ENCODE measurements at regions not wholly inside any gene's neighbourhood (a gene's known extent, or its start where the extent isn't known, plus 50 kb on each side); places are given as distances from the start of the nearest gene placed in this dataset.

DNA sequence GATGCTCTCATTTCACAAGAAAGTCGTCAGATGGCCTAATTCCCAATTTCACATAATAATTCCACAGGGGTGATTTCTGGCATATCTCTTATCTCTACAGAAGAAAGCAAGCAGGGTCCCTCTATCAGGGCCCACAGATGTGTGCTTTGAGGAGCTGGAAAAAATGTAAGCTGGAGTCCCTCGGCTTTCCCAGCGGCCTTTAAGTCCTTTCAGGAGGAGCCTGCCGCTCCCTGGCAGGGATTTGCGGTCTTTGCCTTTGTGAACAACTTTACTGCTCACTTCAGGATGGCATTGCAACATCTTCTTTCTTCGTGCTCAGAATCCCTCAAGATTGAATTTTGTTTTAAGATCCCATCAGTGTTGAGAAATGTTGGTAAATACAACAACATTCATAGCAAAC is 83.0 kb downstream of the FZD10 start:
- Histone ChIP-seq H3K14ac (ENCODE audit: insufficient read length) (no peak overlapping the region), H3K79me1 (ENCODE audit: low read depth, low read length) (no peaks in the 10 kb centered on the region), H3K79me2 (ENCODE audit: control insufficient read depth in 1 of 2, insufficient read depth in 2 of 2, low read length in 2 of 2) (no peaks in the 10 kb centered on the region), H2BK5ac (ENCODE audit: low read depth, low read length) (no peak overlapping the region), H3K18ac (ENCODE audit: extremely low read depth, low read length) (no peak overlapping the region), H3K27me3 (replicated peaks in 1 of 4; ENCODE audit: control insufficient read depth in 3 of 4, extremely low read depth in 1 of 4, insufficient read depth in 3 of 4, low read length in 3 of 4) (peaks cover 0 to 4% (median under 1%) of the 10 kb centered on the region in 4 experiments; a peak in 4 of 7 replicates), H3K36me3 (ENCODE audit: control insufficient read depth in 2 of 4, insufficient read depth in 4 of 4, low read length in 3 of 4) (no peaks in the 10 kb centered on the region), H4K8ac (ENCODE audit: extremely low read depth, insufficient read depth, low read length) (no peak overlapping the region), H2BK15ac (ENCODE audit: low read length) (no peak overlapping the region), H3K9ac (replicated peaks in 1 of 4; ENCODE audit: extremely low read depth in 1 of 4, low read depth in 3 of 4, low read length in 3 of 4) (peak overlapping the region in 1 of 4 experiments; percentile 14; a peak in 1 of 7 replicates), H3K27ac (ENCODE audit: low read depth, low read length) (no peak overlapping the region), H2AFZ (ENCODE audit: low read length) (no peak overlapping the region), H2BK120ac (replicated peaks; ENCODE audit: low read depth, low read length) (no peak overlapping the region), H3K23me2 (ENCODE audit: low read depth, low read length) (peaks cover 6% of the 10 kb centered on the region; the same call in 1 of the 2 replicates), H2BK20ac (ENCODE audit: low read length) (no peak overlapping the region), H4K5ac (ENCODE audit: insufficient read length, low read depth, low read length) (no peak overlapping the region), H3K4me2 (ENCODE audit: insufficient read depth in 1 of 2, low read depth in 2 of 2, low read length in 2 of 2) (no peak overlapping the region), H4K91ac (replicated peaks; ENCODE audit: insufficient read length, low read length) (no peak overlapping the region), H2BK12ac (ENCODE audit: low read depth, low read length) (no peak overlapping the region), H3K9me3 (ENCODE audit: insufficient read depth in 2 of 2, low read depth in 1 of 2, low read length in 1 of 2) (peaks cover 0 to 3% of the 10 kb centered on the region in 2 experiments; a peak in 1 of 4 replicates), H3K4me1 (replicated peaks in 1 of 4; ENCODE audit: control insufficient read depth in 3 of 4, insufficient read depth in 4 of 4, low read length in 3 of 4) (no peaks in the 10 kb centered on the region), H3K23ac (ENCODE audit: insufficient read length) (no peak overlapping the region), H4K20me1 (replicated peaks in 1 of 2; ENCODE audit: control insufficient read depth in 1 of 2, insufficient read depth in 2 of 2, low read length in 2 of 2) (peaks cover 0 to 4% of the 10 kb centered on the region in 2 experiments), H3K56ac (replicated peaks; ENCODE audit: insufficient read length, low read depth, low read length) (no peak overlapping the region), H3K4ac (replicated peaks; ENCODE audit: insufficient read length, low read depth, low read length) (no peak overlapping the region), H2AK5ac (ENCODE audit: low read depth, low read length) (no peak overlapping the region), H3K4me3 (ENCODE audit: extremely low read depth in 1 of 4, insufficient read depth in 2 of 4, low read depth in 3 of 4, low read length in 4 of 4) (no peak overlapping the region)
- no peak for TF ChIP-seq RBBP5 (IDR thresholded peaks at IDR 0.05; ENCODE audit: borderline replicate concordance, low read depth, low read length)
- TF ChIP-seq, protein P1, sequence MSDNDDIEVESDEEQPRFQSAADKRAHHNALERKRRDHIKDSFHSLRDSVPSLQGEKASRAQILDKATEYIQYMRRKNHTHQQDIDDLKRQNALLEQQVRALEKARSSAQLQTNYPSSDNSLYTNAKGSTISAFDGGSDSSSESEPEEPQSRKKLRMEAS (IDR thresholded peaks at IDR 0.05), result no peak
- TF ChIP-seq GTF2F1 (IDR thresholded peaks at IDR 0.05; ENCODE audit: borderline replicate concordance, low read depth, low read length), result no peak
- no peak for TF ChIP-seq MAFK (IDR thresholded peaks at IDR 0.05; ENCODE audit: low read depth, low read length)
- no peak for TF ChIP-seq ASH2L (IDR thresholded peaks at IDR 0.05; ENCODE audit: low read length)
- no peak for TF ChIP-seq CHD1 (IDR thresholded peaks at IDR 0.05; ENCODE audit: low read depth, low read length)
- POLR2A ChIA-PET (ENCODE audit: partially characterized antibody), result no interaction called here
- no peak for FAIRE-seq
- 87% methylated on average over 6 of the region's 6 CpGs; no CpG with 5 or more reads in 1 of the 2 experiments for WGBS, 2 experiments (ENCODE audit: extremely low coverage in 1 of 2, insufficient coverage in 1 of 2, insufficient read length in 1 of 2, insufficient replicate concordance in 2 of 2, low coverage in 1 of 2, low lambda C conversion rate in 2 of 2, missing lambda C conversion rate in 1 of 2)
- CTCF ChIA-PET (ENCODE audit: partially characterized antibody), result no interaction called here
- no peak for DNase-seq (ENCODE audit: low read depth in 1 of 2, low spot score in 2 of 2)

Measured in H1 (cell line).